Breast epithelium (tissue), 3 donors: ENCODE measurements at regions not wholly inside any gene's neighbourhood (a gene's known extent, or its start where the extent isn't known, plus 50 kb on each side); places are given as distances from the start of the nearest gene placed in this dataset.

ENCODE experiments used
- CTCF ChIP-seq, 3 donors: fragments of 450-650 bp; IDR thresholded peaks; one replicate each; pipeline ENCODE4 v1.5.1; 2016 to 2017; ENCODE audit warnings: antibody characterized with exemption in 3 of 3, mild to moderate bottlenecking in 3 of 3, moderate library complexity in 3 of 3
- POLR2A ChIP-seq: fragments of 450-650 bp; IDR thresholded peaks from one replicate; pipeline ENCODE4 v1.6.1; 2016; ENCODE audit warnings: antibody characterized with exemption, mild to moderate bottlenecking, moderate library complexity
- POLR2AphosphoS5 ChIP-seq, 3 donors: sonication (generic); formaldehyde crosslinking; IDR thresholded peaks; one replicate each; pipeline ENCODE4 v1.6.1; 2017; ENCODE audit warnings: antibody characterized with exemption in 3 of 3

- no peak for TF ChIP-seq CTCF (IDR thresholded peaks at IDR 0.05)
- TF ChIP-seq POLR2A, result no peak
- no peak for TF ChIP-seq POLR2AphosphoS5 (IDR thresholded peaks at IDR 0.05)
Observed at GRCh38 chr2:105600037-105600442, 144.7 kb upstream of the NCK2 start.
